ENCODE measurements at regions not wholly inside any gene's neighbourhood (a gene's known extent, or its start where the extent isn't known, plus 50 kb on each side); places are given as distances from the start of the nearest gene placed in this dataset.

DNA sequence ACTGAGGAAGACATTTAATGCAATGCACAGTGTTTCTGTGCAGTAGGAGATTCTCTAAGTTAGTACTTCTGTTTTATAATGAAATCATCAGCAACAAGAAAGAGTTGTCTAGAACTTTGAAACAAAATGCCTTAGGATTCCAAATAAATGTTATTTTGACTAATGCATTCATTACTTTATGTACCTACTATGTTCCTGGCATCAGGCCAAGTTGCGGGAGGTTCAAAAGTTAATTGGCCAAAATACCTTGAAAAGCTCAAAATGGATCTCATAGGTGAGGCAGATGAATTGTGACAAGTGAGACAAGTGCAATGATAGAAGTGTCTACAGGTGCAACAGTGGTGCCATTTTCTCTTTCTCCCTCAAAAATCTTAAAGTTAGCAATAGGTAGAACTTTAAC lies 289.4 kb downstream of the TOX3 start:
- H2AFZ ChIP-seq (ENCODE audit: low read length), result no peak overlapping the region
- H3K4me2 ChIP-seq (ENCODE audit: low read length), result no peak overlapping the region
- H3K9me2 ChIP-seq (ENCODE audit: insufficient read depth, low read length), result no peaks in the 10 kb centered on the region
- no peak overlapping the region for H3K27ac ChIP-seq (ENCODE audit: low read depth, low read length, poor library complexity, severe bottlenecking)
- DNase-seq (ENCODE audit: low spot score), result no peak
- TF ChIP-seq EZH2phosphoT487 (IDR thresholded peaks at IDR 0.05; ENCODE audit: borderline replicate concordance, low read depth, low read length) (no peak), CTCF (conservative IDR thresholded peaks at IDR 0.05; ENCODE audit: low read length) (no peak)
- intact Hi-C loops (cut with micrococcal nuclease; ENCODE audit: unreplicated experiment), result no loop called here
- no peaks in the 10 kb centered on the region for H3K36me3 ChIP-seq (ENCODE audit: insufficient read depth, low read length)
- no TSS peak for BruUV-seq (replicated peaks)
- no peaks in the 10 kb centered on the region for H3K4me1 ChIP-seq (ENCODE audit: insufficient read depth, low read length, poor library complexity, severe bottlenecking)
- no peak overlapping the region for H3K4me3 ChIP-seq (ENCODE audit: low read depth, low read length, poor library complexity, severe bottlenecking)
- ChIA-PET POLR2A (no interaction called here), CTCF (ENCODE audit: unreplicated experiment) (no interaction called here)
- no peaks in the 10 kb centered on the region for H3K79me2 ChIP-seq (ENCODE audit: insufficient read depth, low read depth, low read length)
- H3K9me3 ChIP-seq (ENCODE audit: low read length), result no peaks in the 10 kb centered on the region
- no peaks in the 10 kb centered on the region for H4K20me1 ChIP-seq (ENCODE audit: insufficient read depth, low read length)

DNA sequence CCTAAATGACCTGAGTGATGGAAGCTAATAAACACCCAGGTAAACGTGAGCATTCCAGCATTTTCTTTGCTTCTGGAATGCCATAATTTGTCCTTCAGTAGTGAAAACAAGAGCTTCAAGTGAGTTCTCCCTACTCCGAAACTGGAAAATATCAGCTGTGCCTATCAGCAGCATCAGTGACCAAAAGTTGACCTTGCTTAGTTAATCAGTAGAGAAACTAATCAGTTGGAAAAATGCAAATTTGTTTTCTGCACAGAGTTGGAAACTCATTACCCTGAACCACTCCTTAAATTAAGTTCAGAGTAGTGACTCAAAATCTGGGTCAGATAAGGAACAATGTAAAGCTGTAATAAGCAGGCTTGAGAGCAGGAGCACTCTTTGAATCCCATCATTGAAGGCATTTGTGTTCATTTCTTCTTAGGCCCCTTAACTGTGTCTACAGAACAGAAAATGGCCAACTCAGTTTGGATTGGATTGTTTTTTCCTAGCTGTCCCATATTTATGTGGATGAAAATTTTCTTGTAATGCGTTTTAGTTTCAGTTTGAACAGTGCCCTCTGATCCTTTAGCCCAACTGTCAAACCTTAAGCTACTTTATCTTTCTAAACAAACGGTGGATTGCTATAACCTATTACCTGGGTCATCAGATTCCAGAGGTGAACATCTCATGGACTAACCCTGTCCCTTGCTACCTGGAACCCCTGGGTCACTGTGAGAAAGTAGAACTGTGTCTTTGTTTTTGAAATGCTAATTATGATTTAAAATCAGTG lies 290.4 kb downstream of the TOX3 start:
- no peaks in the 10 kb centered on the region for H3K9me3 ChIP-seq (ENCODE audit: low read length)
- no peaks in the 10 kb centered on the region for H3K9me2 ChIP-seq (ENCODE audit: insufficient read depth, low read length)
- no peaks in the 10 kb centered on the region for H3K36me3 ChIP-seq (ENCODE audit: insufficient read depth, low read length)
- POLR2A ChIA-PET, result no interaction called here
- no peak for DNase-seq (ENCODE audit: low spot score)
- no peak overlapping the region for H3K4me3 ChIP-seq (ENCODE audit: low read depth, low read length, poor library complexity, severe bottlenecking)
- no peak overlapping the region for H3K4me2 ChIP-seq (ENCODE audit: low read length)
- TF ChIP-seq EZH2phosphoT487 (IDR thresholded peaks at IDR 0.05; ENCODE audit: borderline replicate concordance, low read depth, low read length) (no peak), CTCF (conservative IDR thresholded peaks at IDR 0.05; ENCODE audit: low read length) (no peak)
- H4K20me1 ChIP-seq (ENCODE audit: insufficient read depth, low read length), result no peaks in the 10 kb centered on the region
- H3K27ac ChIP-seq (ENCODE audit: low read depth, low read length, poor library complexity, severe bottlenecking), result no peak overlapping the region
- CTCF ChIA-PET (ENCODE audit: unreplicated experiment), result no interaction called here
- no peaks in the 10 kb centered on the region for H3K79me2 ChIP-seq (ENCODE audit: insufficient read depth, low read depth, low read length)
- BruUV-seq (replicated peaks), result no TSS peak
- no peak overlapping the region for H2AFZ ChIP-seq (ENCODE audit: low read length)
- H3K4me1 ChIP-seq (ENCODE audit: insufficient read depth, low read length, poor library complexity, severe bottlenecking), result no peaks in the 10 kb centered on the region
- intact Hi-C loops (cut with micrococcal nuclease; ENCODE audit: unreplicated experiment), result no loop called here

DNA sequence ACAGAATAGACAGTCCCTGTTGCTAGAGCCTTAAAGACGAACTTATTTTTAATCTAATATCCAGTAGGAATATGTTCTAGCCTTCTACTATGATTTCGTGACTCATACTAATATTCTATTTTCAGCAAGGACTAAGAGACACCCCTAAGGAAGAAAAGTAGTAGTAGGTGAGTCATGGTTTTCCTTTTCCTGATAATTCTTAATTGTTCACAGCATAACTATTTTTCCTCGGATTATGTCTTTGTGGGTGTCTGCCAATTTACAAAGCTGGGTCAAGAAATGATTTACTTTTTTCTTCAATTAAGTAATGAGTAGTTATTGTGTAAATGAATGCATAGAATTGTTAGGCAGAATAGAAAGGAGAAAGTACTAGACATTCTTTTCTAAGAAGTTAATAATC lies 292.2 kb downstream of the TOX3 start:
- Histone ChIP-seq H3K4me1 (ENCODE audit: insufficient read depth, low read length, poor library complexity, severe bottlenecking) (no peaks in the 10 kb centered on the region), H3K9me2 (ENCODE audit: insufficient read depth, low read length) (no peaks in the 10 kb centered on the region), H3K4me3 (ENCODE audit: low read depth, low read length, poor library complexity, severe bottlenecking) (no peak overlapping the region), H4K20me1 (ENCODE audit: insufficient read depth, low read length) (no peaks in the 10 kb centered on the region), H3K36me3 (ENCODE audit: insufficient read depth, low read length) (no peaks in the 10 kb centered on the region), H3K79me2 (ENCODE audit: insufficient read depth, low read depth, low read length) (no peaks in the 10 kb centered on the region), H3K4me2 (ENCODE audit: low read length) (no peak overlapping the region), H2AFZ (ENCODE audit: low read length) (no peak overlapping the region), H3K27ac (ENCODE audit: low read depth, low read length, poor library complexity, severe bottlenecking) (no peak overlapping the region), H3K9me3 (ENCODE audit: low read length) (no peaks in the 10 kb centered on the region)
- intact Hi-C loops (cut with micrococcal nuclease; ENCODE audit: unreplicated experiment), result no loop called here
- POLR2A ChIA-PET, result no interaction called here
- no peak for DNase-seq (ENCODE audit: low spot score)
- CTCF ChIA-PET (ENCODE audit: unreplicated experiment), result no interaction called here
- BruUV-seq (replicated peaks), result no TSS peak
- TF ChIP-seq EZH2phosphoT487 (IDR thresholded peaks at IDR 0.05; ENCODE audit: borderline replicate concordance, low read depth, low read length) (no peak), CTCF (conservative IDR thresholded peaks at IDR 0.05; ENCODE audit: low read length) (no peak)

All from OCI-LY7 (cell line).